Neural progenitor cell (in vitro differentiated cells): ENCODE measurements at regions not wholly inside any gene's neighbourhood (a gene's known extent, or its start where the extent isn't known, plus 50 kb on each side); places are given as distances from the start of the nearest gene placed in this dataset.

ENCODE experiments used
- DNase-seq: peaks from one replicate; pipeline ENCODE4 v3.0.0-alpha.2; 2016; ENCODE audit warnings: low spot score
- H2AFZ ChIP-seq: fragments of 200-600 bp; sonication (generic); replicated peaks from 2 replicates; pipeline ENCODE4 v1.6.1; 2016; ENCODE audit warnings: antibody characterized with exemption
- H3F3A ChIP-seq: fragments of 200-600 bp; sonication (generic); 2 replicates; pipeline ENCODE4 v1.6.1; 2016; ENCODE audit warnings: antibody characterized with exemption, low read depth
- H3K27ac ChIP-seq: fragments of 200-600 bp; sonication (generic); 2 replicates; pipeline ENCODE4 v1.5.1; 2016; ENCODE audit warnings: mild to moderate bottlenecking
- H3K27me3 ChIP-seq: fragments of 200-600 bp; sonication (generic); 2 replicates; pipeline ENCODE4 v1.6.1; 2016; ENCODE audit warnings: mild to moderate bottlenecking, moderate library complexity
- H3K36me3 ChIP-seq: fragments of 200-600 bp; sonication (generic); 2 replicates; pipeline ENCODE4 v1.5.1; 2016
- H3K4me1 ChIP-seq: fragments of 200-600 bp; sonication (generic); 2 replicates; pipeline ENCODE4 v1.6.1; 2016; ENCODE audit warnings: mixed run types
- H3K4me2 ChIP-seq: fragments of 200-600 bp; sonication (generic); 2 replicates; pipeline ENCODE4 v1.6.1; 2016
- H3K4me3 ChIP-seq: fragments of 200-600 bp; sonication (generic); 2 replicates; pipeline ENCODE4 v1.5.1; 2016
- H3K79me2 ChIP-seq: fragments of 200-600 bp; sonication (generic); 2 replicates; pipeline ENCODE4 v1.6.1; 2016; ENCODE audit warnings: low read depth
- H3K9ac ChIP-seq: fragments of 200-600 bp; sonication (generic); 2 replicates; pipeline ENCODE4 v1.6.1; 2016
- H3K9me3 ChIP-seq: fragments of 200-600 bp; sonication (generic); 2 replicates; pipeline ENCODE4 v1.5.1; 2016; ENCODE audit warnings: low read depth
- H4K20me1 ChIP-seq: fragments of 200-600 bp; sonication (generic); 2 replicates; pipeline ENCODE4 v1.6.1; 2016; ENCODE audit warnings: low read depth
- H3K27ac Mint-ChIP-seq: 3 replicates; pipeline ENCODE4 v1.8.0; 2021; ENCODE audit warnings: mixed read lengths
- H3K27me3 Mint-ChIP-seq: 2 replicates; pipeline ENCODE4 v1.8.0; 2022; ENCODE audit warnings: low read depth, mild to moderate bottlenecking, inconsistent platforms, moderate library complexity, mixed read lengths; ENCODE audit not compliant: insufficient read depth
- H3K36me3 Mint-ChIP-seq: 3 replicates; pipeline ENCODE4 v1.8.0; 2021; ENCODE audit warnings: mixed read lengths
- H3K4me1 Mint-ChIP-seq: 3 replicates; pipeline ENCODE4 v1.8.0; 2021; ENCODE audit warnings: mixed read lengths
- H3K4me3 Mint-ChIP-seq: 3 replicates; pipeline ENCODE4 v1.8.0; 2021; ENCODE audit warnings: mild to moderate bottlenecking, moderate library complexity, mixed read lengths
- H3K9me3 Mint-ChIP-seq: 3 replicates; pipeline ENCODE4 v1.8.0; 2020; ENCODE audit warnings: mixed read lengths
- CTCF ChIP-seq: fragments of 200-600 bp; sonication (generic); IDR thresholded peaks from 2 replicates; pipeline ENCODE4 v1.5.1; 2017; ENCODE audit warnings: antibody characterized with exemption, mild to moderate bottlenecking
- EZH2 ChIP-seq: fragments of 200-600 bp; sonication (generic); IDR thresholded peaks from 2 replicates; pipeline ENCODE4 v1.6.1; 2017; ENCODE audit warnings: antibody characterized with exemption, mild to moderate bottlenecking, moderate library complexity
- EZH2phosphoT487 ChIP-seq: fragments of 200-600 bp; sonication (generic); IDR thresholded peaks from 2 replicates; pipeline ENCODE4 v1.6.1; 2017; ENCODE audit warnings: antibody characterized with exemption

- TF ChIP-seq EZH2: no peak
- TF ChIP-seq EZH2phosphoT487: no peak
- no peak for TF ChIP-seq CTCF
- Histone ChIP-seq H3K27ac (no peak overlapping the region), H3K79me2 (no peaks in the 10 kb centered on the region), H3K9me3 (no peaks in the 10 kb centered on the region), H3K4me1 (peaks cover 6% of the 10 kb centered on the region), H4K20me1 (no peaks in the 10 kb centered on the region), H3K27me3 (no peaks in the 10 kb centered on the region), H3K4me3 (no peak overlapping the region), H2AFZ (no peak overlapping the region), H3K36me3 (no peaks in the 10 kb centered on the region), H3K4me2 (no peak overlapping the region), H3F3A (peaks cover 10% of the 10 kb centered on the region), H3K9ac (no peak overlapping the region)
- Mint-ChIP-seq H3K9me3 (no peaks in the 10 kb centered on the region), H3K4me1 (peaks cover 9% of the 10 kb centered on the region), H3K27ac (no peak overlapping the region), H3K4me3 (no peak overlapping the region), H3K36me3 (no peaks in the 10 kb centered on the region), H3K27me3 (no peaks in the 10 kb centered on the region)
- no peak for DNase-seq
Measured at GRCh38 chr2:81078631-81079030, 774.1 kb upstream of the LRRTM1 start.

GRCh38 chr2:81078102-81078501 lies 773.5 kb upstream of the LRRTM1 start:
- Histone ChIP-seq H3K9ac (no peak overlapping the region), H3K4me1 (peaks cover 6% of the 10 kb centered on the region), H3K4me2 (no peak overlapping the region), H3K27ac (no peak overlapping the region), H3K4me3 (no peak overlapping the region), H3K36me3 (no peaks in the 10 kb centered on the region), H3F3A (peaks cover 10% of the 10 kb centered on the region), H3K27me3 (no peaks in the 10 kb centered on the region), H3K79me2 (no peaks in the 10 kb centered on the region), H4K20me1 (no peaks in the 10 kb centered on the region), H3K9me3 (no peaks in the 10 kb centered on the region), H2AFZ (peak overlapping the region; percentile 66)
- DNase-seq: no peak
- TF ChIP-seq EZH2phosphoT487 (no peak), EZH2 (no peak), CTCF (no peak)
- no peak overlapping the region for H3K4me3 Mint-ChIP-seq
- no peaks in the 10 kb centered on the region for H3K9me3 Mint-ChIP-seq
- H3K4me1 Mint-ChIP-seq: peaks cover 9% of the 10 kb centered on the region
- no peak overlapping the region for H3K27ac Mint-ChIP-seq
- H3K36me3 Mint-ChIP-seq: no peaks in the 10 kb centered on the region
- no peaks in the 10 kb centered on the region for H3K27me3 Mint-ChIP-seq

GRCh38 chr2:81077396-81077795 lies 772.8 kb upstream of the LRRTM1 start:
- Histone ChIP-seq H3K4me1 (peaks cover 6% of the 10 kb centered on the region), H3K9me3 (no peaks in the 10 kb centered on the region), H3K27me3 (no peaks in the 10 kb centered on the region), H3K4me2 (no peak overlapping the region), H4K20me1 (no peaks in the 10 kb centered on the region), H3K27ac (no peak overlapping the region), H3K79me2 (no peaks in the 10 kb centered on the region), H3K4me3 (no peak overlapping the region), H3F3A (peaks cover 10% of the 10 kb centered on the region), H3K36me3 (no peaks in the 10 kb centered on the region), H2AFZ (peak overlapping the region; percentile 66), H3K9ac (no peak overlapping the region)
- no peak overlapping the region for H3K4me3 Mint-ChIP-seq
- TF ChIP-seq EZH2phosphoT487 (no peak), CTCF (no peak), EZH2 (no peak)
- H3K27me3 Mint-ChIP-seq: no peaks in the 10 kb centered on the region
- H3K9me3 Mint-ChIP-seq: no peaks in the 10 kb centered on the region
- H3K36me3 Mint-ChIP-seq: no peaks in the 10 kb centered on the region
- H3K27ac Mint-ChIP-seq: no peak overlapping the region
- H3K4me1 Mint-ChIP-seq: peaks cover 9% of the 10 kb centered on the region
- peak; percentile 16 for DNase-seq

- no peaks in the 10 kb centered on the region for H3K27me3 ChIP-seq
- H3K27ac Mint-ChIP-seq: no peak overlapping the region
- H3F3A ChIP-seq: peaks cover 8% of the 10 kb centered on the region
- H2AFZ ChIP-seq: no peak overlapping the region
- peaks cover 9% of the 10 kb centered on the region for H3K4me1 Mint-ChIP-seq
- no peaks in the 10 kb centered on the region for H3K27me3 Mint-ChIP-seq
- no peaks in the 10 kb centered on the region for H3K9me3 Mint-ChIP-seq
- H4K20me1 ChIP-seq: no peaks in the 10 kb centered on the region
- H3K36me3 ChIP-seq: no peaks in the 10 kb centered on the region
- H3K4me1 ChIP-seq: peaks cover 6% of the 10 kb centered on the region
- H3K4me3 ChIP-seq: no peak overlapping the region
- H3K27ac ChIP-seq: no peak overlapping the region
- no peaks in the 10 kb centered on the region for H3K36me3 Mint-ChIP-seq
- no peak overlapping the region for H3K9ac ChIP-seq
- no peak for TF ChIP-seq EZH2phosphoT487
- TF ChIP-seq EZH2: no peak
- no peak for TF ChIP-seq CTCF
- H3K9me3 ChIP-seq: no peaks in the 10 kb centered on the region
- H3K4me2 ChIP-seq: no peak overlapping the region
- no peaks in the 10 kb centered on the region for H3K79me2 ChIP-seq
- DNase-seq: no peak
- H3K4me3 Mint-ChIP-seq: no peak overlapping the region
Measured at GRCh38 chr2:81073412-81073811, 768.9 kb upstream of the LRRTM1 start.
